Smooth muscle cell of the brain vasculature (primary cell): ENCODE measurements at regions not wholly inside any gene's neighbourhood (a gene's known extent, or its start where the extent isn't known, plus 50 kb on each side); places are given as distances from the start of the nearest gene placed in this dataset.

Experiments
- DNase-seq: peaks from one replicate; pipeline ENCODE4 v3.0.0-alpha.2; 2012; ENCODE audit warnings: low read depth, low spot score

- no peak for DNase-seq
Measured at GRCh38 chr12:88644946-88645702, 64.9 kb upstream of the KITLG start.

GRCh38 chr12:88643685-88644084, 63.4 kb upstream of the KITLG start:
- DNase-seq: no peak

GRCh38 chr12:88642675-88643431, 62.6 kb upstream of the KITLG start:
- DNase-seq: no peak

GRCh38 chr12:88638966-88639760, 58.9 kb upstream of the KITLG start:
- DNase-seq: no peak

- DNase-seq: no peak
Measured at GRCh38 chr12:88638388-88638787, 58.1 kb upstream of the KITLG start.

- DNase-seq: no peak
Measured at GRCh38 chr12:88634008-88634407, 53.7 kb upstream of the KITLG start.

GRCh38 chr12:88633312-88633711, 53.0 kb upstream of the KITLG start:
- no peak for DNase-seq

GRCh38 chr12:88630561-88630960, 50.3 kb upstream of the KITLG start:
- no peak for DNase-seq
